ENCODE measurements at regions not wholly inside any gene's neighbourhood (a gene's known extent, or its start where the extent isn't known, plus 50 kb on each side); places are given as distances from the start of the nearest gene placed in this dataset.
A peak's percentile ranks its signal among the peaks of the same experiment; 100 is the strongest.

DNA sequence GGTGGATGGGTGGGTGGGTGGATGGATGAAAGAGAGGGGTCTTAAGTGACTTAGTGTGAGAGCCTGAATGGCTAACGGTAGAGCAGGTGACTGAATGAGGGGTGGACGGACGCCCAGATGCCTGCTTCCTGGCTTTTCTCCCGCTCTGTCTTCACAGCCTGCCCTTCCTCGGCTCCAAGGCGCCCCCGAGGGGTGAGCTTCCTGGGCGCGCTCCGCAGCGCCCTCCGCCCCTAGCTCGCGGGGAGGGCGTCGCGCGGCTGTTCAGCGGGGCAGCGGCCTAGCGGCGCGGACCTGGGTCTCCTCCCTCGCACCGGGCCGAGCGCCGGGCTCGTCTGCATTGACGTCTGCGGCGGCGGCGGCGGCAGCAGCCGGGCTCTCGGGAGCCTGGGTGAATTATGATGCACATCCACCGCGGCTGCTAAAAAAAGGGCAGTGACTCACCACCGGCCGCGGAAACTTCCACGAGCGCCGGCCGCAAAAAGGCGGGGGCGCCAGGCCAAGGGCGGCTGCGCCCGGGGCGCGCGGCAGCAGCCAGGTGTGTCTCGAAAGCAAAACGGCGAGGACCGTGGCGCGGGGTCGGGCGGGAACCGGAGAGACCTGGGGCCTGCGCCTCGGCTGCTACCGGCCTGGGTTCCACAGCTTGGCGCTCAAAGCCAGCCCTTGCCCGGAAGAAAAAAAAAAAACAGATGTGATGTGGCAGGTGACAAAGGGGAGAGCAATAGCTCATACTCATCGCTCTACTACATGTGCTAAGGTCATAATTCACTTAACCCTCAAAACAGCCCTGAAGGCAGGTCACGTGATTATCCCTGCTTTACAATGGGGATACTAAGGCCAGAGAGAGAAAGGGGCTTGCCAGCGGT, 143.0 kb upstream of the ADRA1B start:
- peak in 3 of 4 donors; percentile 52 to 87 (median 79) for DNase-seq
- peaks cover 0 to 10% of the 10 kb centered on the region in 2 donors for H3K4me1 ChIP-seq
- H3K27me3 ChIP-seq: peaks cover 0 to 52% of the 10 kb centered on the region in 2 donors
- intact Hi-C loops (cut with DNase I): no loop called here
- H3K36me3 ChIP-seq: no peaks in the 10 kb centered on the region
- no peaks in the 10 kb centered on the region for H3K9me3 ChIP-seq
- peak; percentile 95 for ATAC-seq
- H3K27ac ChIP-seq: no peak overlapping the region
- TF ChIP-seq, protein P1, sequence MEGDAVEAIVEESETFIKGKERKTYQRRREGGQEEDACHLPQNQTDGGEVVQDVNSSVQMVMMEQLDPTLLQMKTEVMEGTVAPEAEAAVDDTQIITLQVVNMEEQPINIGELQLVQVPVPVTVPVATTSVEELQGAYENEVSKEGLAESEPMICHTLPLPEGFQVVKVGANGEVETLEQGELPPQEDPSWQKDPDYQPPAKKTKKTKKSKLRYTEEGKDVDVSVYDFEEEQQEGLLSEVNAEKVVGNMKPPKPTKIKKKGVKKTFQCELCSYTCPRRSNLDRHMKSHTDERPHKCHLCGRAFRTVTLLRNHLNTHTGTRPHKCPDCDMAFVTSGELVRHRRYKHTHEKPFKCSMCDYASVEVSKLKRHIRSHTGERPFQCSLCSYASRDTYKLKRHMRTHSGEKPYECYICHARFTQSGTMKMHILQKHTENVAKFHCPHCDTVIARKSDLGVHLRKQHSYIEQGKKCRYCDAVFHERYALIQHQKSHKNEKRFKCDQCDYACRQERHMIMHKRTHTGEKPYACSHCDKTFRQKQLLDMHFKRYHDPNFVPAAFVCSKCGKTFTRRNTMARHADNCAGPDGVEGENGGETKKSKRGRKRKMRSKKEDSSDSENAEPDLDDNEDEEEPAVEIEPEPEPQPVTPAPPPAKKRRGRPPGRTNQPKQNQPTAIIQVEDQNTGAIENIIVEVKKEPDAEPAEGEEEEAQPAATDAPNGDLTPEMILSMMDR (IDR thresholded peaks at IDR 0.05): no peak
- H3K4me3 ChIP-seq: peak overlapping the region; percentile 14 to 24

DNA sequence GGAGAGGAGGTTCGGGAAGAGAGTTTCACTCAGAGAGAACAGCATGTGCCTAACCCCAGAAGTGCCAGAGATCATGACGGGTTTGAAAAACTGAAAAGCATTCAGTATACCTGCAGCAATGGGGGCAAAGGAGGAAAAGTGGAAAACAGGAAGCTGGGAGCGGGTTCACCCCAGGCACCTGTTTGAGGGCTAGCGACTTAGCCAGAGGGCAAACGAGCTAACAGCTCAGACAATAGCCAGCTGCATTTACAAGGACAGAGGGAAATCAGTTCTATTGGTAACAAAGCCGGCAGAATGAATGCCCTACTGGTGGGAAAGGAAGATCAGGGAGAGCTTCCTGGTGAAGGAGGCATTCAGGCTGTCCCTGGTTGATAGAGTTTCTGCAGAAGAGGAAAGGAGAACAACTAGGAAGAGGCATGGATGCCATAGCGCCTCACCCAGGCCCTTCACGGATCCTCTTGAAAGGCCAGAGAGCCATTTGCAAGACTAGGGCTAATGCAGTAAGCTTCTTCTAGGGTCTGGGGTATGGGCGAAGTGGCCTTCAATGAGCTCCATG, 141.7 kb upstream of the ADRA1B start:
- TF ChIP-seq, protein P1 (IDR thresholded peaks at IDR 0.05): no peak
- Histone ChIP-seq H3K4me3 (no peak overlapping the region), H3K9me3 (no peaks in the 10 kb centered on the region), H3K4me1 (peaks cover 0 to 10% of the 10 kb centered on the region in 2 donors), H3K27ac (no peak overlapping the region), H3K27me3 (peaks cover 0 to 43% of the 10 kb centered on the region in 2 donors), H3K36me3 (no peaks in the 10 kb centered on the region)
- no peak for DNase-seq
- intact Hi-C loops (cut with DNase I): no loop called here
- ATAC-seq: no peak

DNA sequence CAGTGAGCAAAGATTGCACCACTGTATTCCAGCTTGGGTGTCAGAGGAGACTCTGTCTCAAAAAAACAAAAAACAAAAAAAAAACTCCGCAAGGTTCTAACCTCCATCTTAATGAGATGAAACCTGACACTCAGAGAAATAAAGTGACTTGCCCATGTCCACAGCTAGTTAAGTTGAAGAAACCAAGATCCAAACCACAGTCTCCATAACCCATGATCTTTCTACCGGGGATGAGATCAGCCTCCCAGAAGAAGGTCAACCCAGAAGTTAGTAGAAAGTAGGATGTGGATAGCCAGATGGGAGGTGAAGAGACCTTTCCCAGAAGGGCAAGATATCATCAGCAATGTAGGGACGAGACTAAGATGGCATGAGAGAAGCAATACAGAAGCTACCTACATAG, 140.4 kb upstream of the ADRA1B start:
- ATAC-seq: no peak
- intact Hi-C loops (cut with DNase I): no loop called here
- Histone ChIP-seq H3K9me3 (no peaks in the 10 kb centered on the region), H3K36me3 (no peaks in the 10 kb centered on the region), H3K27me3 (peaks cover 0 to 37% of the 10 kb centered on the region in 2 donors), H3K27ac (no peak overlapping the region), H3K4me1 (peaks cover 0 to 10% of the 10 kb centered on the region in 2 donors), H3K4me3 (no peak overlapping the region)
- no peak for DNase-seq
- TF ChIP-seq, protein P1 (IDR thresholded peaks at IDR 0.05): no peak

DNA sequence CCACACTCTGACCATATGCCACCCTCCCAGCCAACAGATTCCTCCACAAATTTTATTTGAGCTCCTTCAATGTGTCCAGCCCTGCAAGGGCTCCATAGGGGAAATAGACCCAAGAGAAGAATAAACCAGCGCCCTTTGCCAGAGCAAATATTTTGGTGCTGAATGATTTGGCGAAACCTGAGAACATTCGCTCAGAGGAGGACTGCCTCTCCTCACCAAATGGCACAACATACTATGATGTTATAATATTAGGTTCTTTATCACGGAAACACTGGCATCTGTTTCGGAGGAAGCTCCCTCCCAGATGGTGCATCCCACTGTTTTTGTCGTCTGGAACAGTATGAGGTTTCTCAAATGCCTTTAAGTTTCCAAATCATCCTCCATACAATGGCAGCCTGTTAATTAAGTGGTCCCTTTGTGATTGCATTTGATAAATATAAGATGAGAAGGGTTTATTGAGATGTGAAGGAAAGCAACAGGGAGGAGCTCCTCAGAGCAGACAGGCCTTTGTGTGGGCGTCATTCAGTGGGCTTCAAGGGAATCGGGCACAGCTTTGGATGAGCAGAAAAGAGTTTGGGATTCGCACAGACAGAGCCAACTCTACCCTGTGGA, 139.1 kb upstream of the ADRA1B start:
- intact Hi-C loops (cut with DNase I): no loop called here

More for the DNA sequence above, 139.1 kb upstream of the ADRA1B start:
- H3K4me3 ChIP-seq: no peak overlapping the region
- ATAC-seq (no peak), DNase-seq (no peak)
- H3K9me3 ChIP-seq: no peaks in the 10 kb centered on the region
- TF ChIP-seq, protein P1 (IDR thresholded peaks at IDR 0.05): no peak
- peaks cover 0 to 10% of the 10 kb centered on the region in 2 donors for H3K4me1 ChIP-seq
- H3K27ac ChIP-seq: no peak overlapping the region
- no peaks in the 10 kb centered on the region for H3K36me3 ChIP-seq
- peaks cover 0 to 36% of the 10 kb centered on the region in 2 donors for H3K27me3 ChIP-seq
